Body of pancreas (tissue), 4 donors: ENCODE measurements at regions not wholly inside any gene's neighbourhood (a gene's known extent, or its start where the extent isn't known, plus 50 kb on each side); places are given as distances from the start of the nearest gene placed in this dataset.

Experiments
- CTCF ChIP-seq, 7 experiments: fragments of 450-650 bp in 4 of 7; fragments of 200-600 bp in 3 of 7; sonication (generic) in 3 of 7; IDR thresholded peaks; one replicate each; pipeline ENCODE4 v1.5.1; 2016 to 2019; ENCODE audit warnings: antibody characterized with exemption in 7 of 7
- POLR2A ChIP-seq, 3 donors: fragments of 450-650 bp; IDR thresholded peaks; one replicate each; pipeline ENCODE4 v1.6.1; 2016; ENCODE audit warnings: antibody characterized with exemption in 3 of 3, mild to moderate bottlenecking in 2 of 3

- TF ChIP-seq POLR2A (IDR thresholded peaks at IDR 0.05) (no peak), CTCF (IDR thresholded peaks at IDR 0.05) (no peak)
Measured at GRCh38 chr2:5504756-5505155, 187.4 kb upstream of the SOX11 start.
